ENCODE measurements at regions not wholly inside any gene's neighbourhood (a gene's known extent, or its start where the extent isn't known, plus 50 kb on each side); places are given as distances from the start of the nearest gene placed in this dataset.

DNA sequence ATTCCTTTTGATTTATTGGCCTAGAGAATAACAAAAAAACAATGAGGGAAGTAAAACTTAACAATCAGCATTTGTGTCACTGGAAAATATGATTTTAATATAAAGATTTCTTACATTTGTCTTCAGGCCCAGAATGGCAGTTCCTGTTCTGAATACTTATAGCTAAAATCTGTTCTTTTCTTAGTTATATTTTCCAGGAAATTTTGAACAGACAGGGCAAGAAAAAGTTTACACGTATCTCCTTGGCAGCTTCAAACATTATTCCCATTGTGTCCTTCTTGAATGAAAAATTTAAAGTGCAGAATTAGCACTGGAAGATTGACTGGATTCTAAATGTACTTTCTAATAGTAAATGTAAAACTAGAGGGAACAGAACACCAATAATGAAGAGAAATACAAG is 1454.0 kb upstream of the PIK3C3 start:
- DNase-seq (ENCODE audit: low spot score), result no peak
- H3K9me2 ChIP-seq (ENCODE audit: insufficient read depth), result 0 out of 2 replicates have a peak, but pooled peaks cover 6% of the 10 kb centered on the region
- H3F3A ChIP-seq (replicated peaks; ENCODE audit: low read depth), result no peaks in the 10 kb centered on the region
- no peaks in the 10 kb centered on the region for H3K79me2 ChIP-seq (replicated peaks; ENCODE audit: insufficient read depth)
- no peak for TF ChIP-seq CREB1 (CRISPR knock-in tag; IDR thresholded peaks at IDR 0.05; ENCODE audit: low read depth)
- TF ChIP-seq JUNB (IDR thresholded peaks at IDR 0.05; ENCODE audit: unreplicated experiment), result no peak
- TF ChIP-seq, protein P1, sequence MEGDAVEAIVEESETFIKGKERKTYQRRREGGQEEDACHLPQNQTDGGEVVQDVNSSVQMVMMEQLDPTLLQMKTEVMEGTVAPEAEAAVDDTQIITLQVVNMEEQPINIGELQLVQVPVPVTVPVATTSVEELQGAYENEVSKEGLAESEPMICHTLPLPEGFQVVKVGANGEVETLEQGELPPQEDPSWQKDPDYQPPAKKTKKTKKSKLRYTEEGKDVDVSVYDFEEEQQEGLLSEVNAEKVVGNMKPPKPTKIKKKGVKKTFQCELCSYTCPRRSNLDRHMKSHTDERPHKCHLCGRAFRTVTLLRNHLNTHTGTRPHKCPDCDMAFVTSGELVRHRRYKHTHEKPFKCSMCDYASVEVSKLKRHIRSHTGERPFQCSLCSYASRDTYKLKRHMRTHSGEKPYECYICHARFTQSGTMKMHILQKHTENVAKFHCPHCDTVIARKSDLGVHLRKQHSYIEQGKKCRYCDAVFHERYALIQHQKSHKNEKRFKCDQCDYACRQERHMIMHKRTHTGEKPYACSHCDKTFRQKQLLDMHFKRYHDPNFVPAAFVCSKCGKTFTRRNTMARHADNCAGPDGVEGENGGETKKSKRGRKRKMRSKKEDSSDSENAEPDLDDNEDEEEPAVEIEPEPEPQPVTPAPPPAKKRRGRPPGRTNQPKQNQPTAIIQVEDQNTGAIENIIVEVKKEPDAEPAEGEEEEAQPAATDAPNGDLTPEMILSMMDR (conservative IDR thresholded peaks at IDR 0.05; ENCODE audit: low read depth in 2 of 2), result no peak
- no peaks in the 10 kb centered on the region for H4K20me1 ChIP-seq (replicated peaks; ENCODE audit: insufficient read depth)
- H3K27ac ChIP-seq (ENCODE audit: low read depth), result no peak overlapping the region
- H3K27me3 ChIP-seq (ENCODE audit: insufficient read depth), result no peaks in the 10 kb centered on the region
- no peaks in the 10 kb centered on the region for H3K9me3 Mint-ChIP-seq
- H3K4me3 Mint-ChIP-seq, result no peak overlapping the region
- no peak overlapping the region for H2AFZ ChIP-seq
- no peak overlapping the region for H3K4me2 ChIP-seq
- no peaks in the 10 kb centered on the region for H3K4me1 Mint-ChIP-seq
- no peaks in the 10 kb centered on the region for H3K27me3 Mint-ChIP-seq (ENCODE audit: insufficient read depth, low read depth, poor library complexity)
- H3K4me3 ChIP-seq, result no peak overlapping the region
- ATAC-seq, result no peak
- no peaks in the 10 kb centered on the region for H3K36me3 Mint-ChIP-seq (ENCODE audit: low read depth)
- H3K4me1 ChIP-seq (ENCODE audit: insufficient read depth), result no peaks in the 10 kb centered on the region
- H3K36me3 ChIP-seq (ENCODE audit: insufficient read depth), result no peaks in the 10 kb centered on the region
- H3K27ac Mint-ChIP-seq, result no peak overlapping the region

DNA sequence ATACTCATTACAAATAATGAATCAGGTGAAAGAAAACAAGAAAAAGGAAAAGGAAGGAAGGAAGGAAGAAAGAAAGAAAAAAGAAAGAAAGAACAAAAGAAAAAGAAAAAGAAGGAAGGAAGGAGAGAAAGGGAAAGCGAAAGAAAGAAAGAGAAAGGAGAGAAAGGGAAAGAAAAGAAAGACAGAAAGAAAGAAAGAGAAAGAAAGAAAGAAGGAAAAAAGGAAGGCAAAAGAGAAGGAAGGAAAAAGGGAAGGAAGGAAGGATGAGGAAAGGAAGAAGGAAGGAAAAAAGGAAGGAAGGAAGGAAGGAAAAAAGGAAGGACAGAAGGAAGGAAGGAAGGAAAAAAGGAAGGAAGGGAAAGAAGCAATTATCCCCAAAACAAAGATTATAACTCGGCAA is 1460.4 kb upstream of the PIK3C3 start:
- H3K9me3 Mint-ChIP-seq, result no peaks in the 10 kb centered on the region
- Histone ChIP-seq H3K36me3 (ENCODE audit: insufficient read depth) (no peaks in the 10 kb centered on the region), H3K27ac (ENCODE audit: low read depth) (no peak overlapping the region), H3F3A (replicated peaks; ENCODE audit: low read depth) (no peaks in the 10 kb centered on the region), H3K4me3 (no peak overlapping the region), H3K9me2 (ENCODE audit: insufficient read depth) (0 out of 2 replicates have a peak, but pooled peaks cover 6% of the 10 kb centered on the region), H3K27me3 (ENCODE audit: insufficient read depth) (no peaks in the 10 kb centered on the region), H3K4me1 (ENCODE audit: insufficient read depth) (no peaks in the 10 kb centered on the region), H4K20me1 (replicated peaks; ENCODE audit: insufficient read depth) (no peaks in the 10 kb centered on the region), H3K4me2 (no peak overlapping the region), H2AFZ (no peak overlapping the region), H3K79me2 (replicated peaks; ENCODE audit: insufficient read depth) (no peaks in the 10 kb centered on the region)
- ATAC-seq (no peak), DNase-seq (ENCODE audit: low spot score) (no peak)
- TF ChIP-seq, protein P2, sequence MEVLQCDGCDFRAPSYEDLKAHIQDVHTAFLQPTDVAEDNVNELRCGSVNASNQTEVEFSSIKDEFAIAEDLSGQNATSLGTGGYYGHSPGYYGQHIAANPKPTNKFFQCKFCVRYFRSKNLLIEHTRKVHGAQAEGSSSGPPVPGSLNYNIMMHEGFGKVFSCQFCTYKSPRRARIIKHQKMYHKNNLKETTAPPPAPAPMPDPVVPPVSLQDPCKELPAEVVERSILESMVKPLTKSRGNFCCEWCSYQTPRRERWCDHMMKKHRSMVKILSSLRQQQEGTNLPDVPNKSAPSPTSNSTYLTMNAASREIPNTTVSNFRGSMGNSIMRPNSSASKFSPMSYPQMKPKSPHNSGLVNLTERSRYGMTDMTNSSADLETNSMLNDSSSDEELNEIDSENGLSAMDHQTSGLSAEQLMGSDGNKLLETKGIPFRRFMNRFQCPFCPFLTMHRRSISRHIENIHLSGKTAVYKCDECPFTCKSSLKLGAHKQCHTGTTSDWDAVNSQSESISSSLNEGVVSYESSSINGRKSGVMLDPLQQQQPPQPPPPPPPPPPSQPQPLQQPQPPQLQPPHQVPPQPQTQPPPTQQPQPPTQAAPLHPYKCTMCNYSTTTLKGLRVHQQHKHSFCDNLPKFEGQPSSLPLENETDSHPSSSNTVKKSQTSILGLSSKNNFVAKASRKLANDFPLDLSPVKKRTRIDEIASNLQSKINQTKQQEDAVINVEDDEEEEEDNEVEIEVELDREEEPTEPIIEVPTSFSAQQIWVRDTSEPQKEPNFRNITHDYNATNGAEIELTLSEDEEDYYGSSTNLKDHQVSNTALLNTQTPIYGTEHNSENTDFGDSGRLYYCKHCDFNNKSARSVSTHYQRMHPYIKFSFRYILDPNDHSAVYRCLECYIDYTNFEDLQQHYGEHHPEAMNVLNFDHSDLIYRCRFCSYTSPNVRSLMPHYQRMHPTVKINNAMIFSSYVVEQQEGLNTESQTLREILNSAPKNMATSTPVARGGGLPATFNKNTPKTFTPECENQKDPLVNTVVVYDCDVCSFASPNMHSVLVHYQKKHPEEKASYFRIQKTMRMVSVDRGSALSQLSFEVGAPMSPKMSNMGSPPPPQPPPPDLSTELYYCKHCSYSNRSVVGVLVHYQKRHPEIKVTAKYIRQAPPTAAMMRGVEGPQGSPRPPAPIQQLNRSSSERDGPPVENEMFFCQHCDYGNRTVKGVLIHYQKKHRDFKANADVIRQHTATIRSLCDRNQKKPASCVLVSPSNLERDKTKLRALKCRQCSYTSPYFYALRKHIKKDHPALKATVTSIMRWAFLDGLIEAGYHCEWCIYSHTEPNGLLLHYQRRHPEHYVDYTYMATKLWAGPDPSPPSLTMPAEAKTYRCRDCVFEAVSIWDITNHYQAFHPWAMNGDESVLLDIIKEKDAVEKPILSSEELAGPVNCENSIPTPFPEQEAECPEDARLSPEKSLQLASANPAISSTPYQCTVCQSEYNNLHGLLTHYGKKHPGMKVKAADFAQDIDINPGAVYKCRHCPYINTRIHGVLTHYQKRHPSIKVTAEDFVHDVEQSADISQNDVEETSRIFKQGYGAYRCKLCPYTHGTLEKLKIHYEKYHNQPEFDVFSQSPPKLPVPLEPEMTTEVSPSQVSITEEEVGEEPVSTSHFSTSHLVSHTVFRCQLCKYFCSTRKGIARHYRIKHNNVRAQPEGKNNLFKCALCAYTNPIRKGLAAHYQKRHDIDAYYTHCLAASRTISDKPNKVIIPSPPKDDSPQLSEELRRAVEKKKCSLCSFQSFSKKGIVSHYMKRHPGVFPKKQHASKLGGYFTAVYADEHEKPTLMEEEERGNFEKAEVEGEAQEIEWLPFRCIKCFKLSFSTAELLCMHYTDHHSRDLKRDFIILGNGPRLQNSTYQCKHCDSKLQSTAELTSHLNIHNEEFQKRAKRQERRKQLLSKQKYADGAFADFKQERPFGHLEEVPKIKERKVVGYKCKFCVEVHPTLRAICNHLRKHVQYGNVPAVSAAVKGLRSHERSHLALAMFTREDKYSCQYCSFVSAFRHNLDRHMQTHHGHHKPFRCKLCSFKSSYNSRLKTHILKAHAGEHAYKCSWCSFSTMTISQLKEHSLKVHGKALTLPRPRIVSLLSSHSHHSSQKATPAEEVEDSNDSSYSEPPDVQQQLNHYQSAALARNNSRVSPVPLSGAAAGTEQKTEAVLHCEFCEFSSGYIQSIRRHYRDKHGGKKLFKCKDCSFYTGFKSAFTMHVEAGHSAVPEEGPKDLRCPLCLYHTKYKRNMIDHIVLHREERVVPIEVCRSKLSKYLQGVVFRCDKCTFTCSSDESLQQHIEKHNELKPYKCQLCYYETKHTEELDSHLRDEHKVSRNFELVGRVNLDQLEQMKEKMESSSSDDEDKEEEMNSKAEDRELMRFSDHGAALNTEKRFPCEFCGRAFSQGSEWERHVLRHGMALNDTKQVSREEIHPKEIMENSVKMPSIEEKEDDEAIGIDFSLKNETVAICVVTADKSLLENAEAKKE (CRISPR knock-in tag; IDR thresholded peaks at IDR 0.05), result no peak
- no peak for TF ChIP-seq NANOG (IDR thresholded peaks at IDR 0.05; ENCODE audit: borderline replicate concordance)
- TF ChIP-seq, protein P3, sequence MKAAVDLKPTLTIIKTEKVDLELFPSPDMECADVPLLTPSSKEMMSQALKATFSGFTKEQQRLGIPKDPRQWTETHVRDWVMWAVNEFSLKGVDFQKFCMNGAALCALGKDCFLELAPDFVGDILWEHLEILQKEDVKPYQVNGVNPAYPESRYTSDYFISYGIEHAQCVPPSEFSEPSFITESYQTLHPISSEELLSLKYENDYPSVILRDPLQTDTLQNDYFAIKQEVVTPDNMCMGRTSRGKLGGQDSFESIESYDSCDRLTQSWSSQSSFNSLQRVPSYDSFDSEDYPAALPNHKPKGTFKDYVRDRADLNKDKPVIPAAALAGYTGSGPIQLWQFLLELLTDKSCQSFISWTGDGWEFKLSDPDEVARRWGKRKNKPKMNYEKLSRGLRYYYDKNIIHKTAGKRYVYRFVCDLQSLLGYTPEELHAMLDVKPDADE (IDR thresholded peaks at IDR 0.05), result no peak
- no peak overlapping the region for H3K27ac Mint-ChIP-seq
- no peaks in the 10 kb centered on the region for H3K36me3 Mint-ChIP-seq (ENCODE audit: low read depth)
- H3K27me3 Mint-ChIP-seq (ENCODE audit: insufficient read depth, low read depth, poor library complexity), result no peaks in the 10 kb centered on the region
- H3K4me1 Mint-ChIP-seq, result no peaks in the 10 kb centered on the region
- no peak overlapping the region for H3K4me3 Mint-ChIP-seq

Measured in GM23338 (cell line).